ENCODE measurements at regions not wholly inside any gene's neighbourhood (a gene's known extent, or its start where the extent isn't known, plus 50 kb on each side); places are given as distances from the start of the nearest gene placed in this dataset.

DNA sequence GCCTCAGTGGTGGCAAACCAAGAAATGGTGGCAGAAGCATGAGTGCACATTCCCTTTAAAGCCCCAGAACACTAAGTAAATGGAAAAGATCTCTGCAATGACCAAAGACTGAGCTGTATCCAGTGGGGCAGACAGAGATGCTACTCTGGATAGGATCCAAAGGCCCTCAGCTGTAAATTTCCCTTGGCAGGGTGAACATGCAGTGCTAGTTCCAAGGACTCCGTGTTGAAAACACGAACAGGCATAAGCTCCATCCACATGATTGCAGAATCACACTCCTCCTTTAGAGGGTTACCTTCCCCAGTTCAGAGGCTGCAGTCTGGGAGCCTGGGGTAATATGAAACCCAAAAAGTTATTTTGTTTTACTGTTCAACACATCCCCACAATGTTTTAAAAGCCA lies 98.6 kb upstream of the KLF7 start:
- TF ChIP-seq, protein P1, sequence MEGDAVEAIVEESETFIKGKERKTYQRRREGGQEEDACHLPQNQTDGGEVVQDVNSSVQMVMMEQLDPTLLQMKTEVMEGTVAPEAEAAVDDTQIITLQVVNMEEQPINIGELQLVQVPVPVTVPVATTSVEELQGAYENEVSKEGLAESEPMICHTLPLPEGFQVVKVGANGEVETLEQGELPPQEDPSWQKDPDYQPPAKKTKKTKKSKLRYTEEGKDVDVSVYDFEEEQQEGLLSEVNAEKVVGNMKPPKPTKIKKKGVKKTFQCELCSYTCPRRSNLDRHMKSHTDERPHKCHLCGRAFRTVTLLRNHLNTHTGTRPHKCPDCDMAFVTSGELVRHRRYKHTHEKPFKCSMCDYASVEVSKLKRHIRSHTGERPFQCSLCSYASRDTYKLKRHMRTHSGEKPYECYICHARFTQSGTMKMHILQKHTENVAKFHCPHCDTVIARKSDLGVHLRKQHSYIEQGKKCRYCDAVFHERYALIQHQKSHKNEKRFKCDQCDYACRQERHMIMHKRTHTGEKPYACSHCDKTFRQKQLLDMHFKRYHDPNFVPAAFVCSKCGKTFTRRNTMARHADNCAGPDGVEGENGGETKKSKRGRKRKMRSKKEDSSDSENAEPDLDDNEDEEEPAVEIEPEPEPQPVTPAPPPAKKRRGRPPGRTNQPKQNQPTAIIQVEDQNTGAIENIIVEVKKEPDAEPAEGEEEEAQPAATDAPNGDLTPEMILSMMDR (IDR thresholded peaks at IDR 0.05) = no peak
- TF ChIP-seq POLR2A (IDR thresholded peaks at IDR 0.05) = no peak

All from lower leg skin (tissue), 3 donors.